ENCODE measurements at regions not wholly inside any gene's neighbourhood (a gene's known extent, or its start where the extent isn't known, plus 50 kb on each side); places are given as distances from the start of the nearest gene placed in this dataset.

- TF ChIP-seq RFX5 (IDR thresholded peaks at IDR 0.05; ENCODE audit: borderline replicate concordance, low read depth, low read length), result no peak
- no peak for TF ChIP-seq BCL11A (IDR thresholded peaks at IDR 0.05; ENCODE audit: low read depth in 2 of 2, low read length in 2 of 2)
- TF ChIP-seq RXRA (IDR thresholded peaks at IDR 0.05; ENCODE audit: insufficient read depth, low read depth, low read length), result no peak
- no peak for TF ChIP-seq ATF3 (IDR thresholded peaks at IDR 0.05; ENCODE audit: insufficient read depth, low read depth, low read length)
- TF ChIP-seq CBX5 (IDR thresholded peaks at IDR 0.05; ENCODE audit: low read depth, low read length), result no peak
- TF ChIP-seq TAF7 (optimal IDR thresholded peaks at IDR 0.05; ENCODE audit: borderline replicate concordance, low read depth, low read length), result no peak
- TF ChIP-seq MAFK (IDR thresholded peaks at IDR 0.05; ENCODE audit: low read depth, low read length), result no peak
- TF ChIP-seq JUND (IDR thresholded peaks at IDR 0.05; ENCODE audit: low read length), result no peak
- TF ChIP-seq KDM4A (IDR thresholded peaks at IDR 0.05; ENCODE audit: low read depth, low read length, severe bottlenecking), result no peak
- TF ChIP-seq SUZ12 (IDR thresholded peaks at IDR 0.05; ENCODE audit: low read length), result no peak
- no peak for TF ChIP-seq CTBP2 (IDR thresholded peaks at IDR 0.05; ENCODE audit: borderline replicate concordance, insufficient read depth, insufficient read length, low read length)
- no peak for TF ChIP-seq POU5F1 (IDR thresholded peaks at IDR 0.05; ENCODE audit: low read depth, low read length)
- no peak for TF ChIP-seq GTF2F1 (IDR thresholded peaks at IDR 0.05; ENCODE audit: borderline replicate concordance, low read depth, low read length)
- TF ChIP-seq ZNF274 (IDR thresholded peaks at IDR 0.05; ENCODE audit: borderline replicate concordance, extremely low read depth, low read length), result no peak
- TF ChIP-seq PHF8 (conservative IDR thresholded peaks at IDR 0.05; ENCODE audit: low read depth, low read length), result no peak
- no peak for TF ChIP-seq RAD21 (IDR thresholded peaks at IDR 0.05 in 1 of 2, conservative IDR thresholded peaks at IDR 0.05 in 1 of 2; ENCODE audit: low read depth in 2 of 2, low read length in 2 of 2)
Observed at GRCh38 chr9:28653216-28653615, 1079.9 kb upstream of the C9orf72 start (continued).
